GM21717 (cell line): ENCODE measurements at regions not wholly inside any gene's neighbourhood (a gene's known extent, or its start where the extent isn't known, plus 50 kb on each side); places are given as distances from the start of the nearest gene placed in this dataset.

Experiments
- ATAC-seq: cut with Tn5 transposase; IDR thresholded peaks from one replicate; pipeline ENCODE4 v1.9.1; 2021; ENCODE audit warnings: mild to moderate bottlenecking, moderate library complexity; ENCODE audit not compliant: unreplicated experiment

- ATAC-seq = no peak
Observed at GRCh38 chr4:34790131-34790530, 1454.2 kb downstream of the ARAP2 start.

GRCh38 chr4:34791209-34791608, 1453.1 kb downstream of the ARAP2 start:
- ATAC-seq = no peak

GRCh38 chr4:34800953-34801352, 1443.4 kb downstream of the ARAP2 start:
- ATAC-seq = no peak

- no peak for ATAC-seq
Observed at GRCh38 chr4:34814266-34814665, 1430.0 kb downstream of the ARAP2 start.

- ATAC-seq = no peak
Observed at GRCh38 chr4:34824515-34824914, 1419.8 kb downstream of the ARAP2 start.

GRCh38 chr4:34826660-34827059, 1417.7 kb downstream of the ARAP2 start:
- ATAC-seq = no peak

- no peak for ATAC-seq
Observed at GRCh38 chr4:34845926-34846325, 1398.4 kb downstream of the ARAP2 start.

- ATAC-seq = no peak
Observed at GRCh38 chr4:34850421-34850820, 1393.9 kb downstream of the ARAP2 start.

- ATAC-seq = no peak
Observed at GRCh38 chr4:34850968-34851367, 1393.3 kb downstream of the ARAP2 start.

GRCh38 chr4:34851411-34851810, 1392.9 kb downstream of the ARAP2 start:
- no peak for ATAC-seq

GRCh38 chr4:34854451-34854850, 1389.9 kb downstream of the ARAP2 start:
- ATAC-seq = no peak

GRCh38 chr4:34861666-34862065, 1382.6 kb downstream of the ARAP2 start:
- ATAC-seq = no peak

- ATAC-seq = no peak
Observed at GRCh38 chr4:34878961-34879360, 1365.4 kb downstream of the ARAP2 start.

GRCh38 chr4:34880246-34880645, 1364.1 kb downstream of the ARAP2 start:
- ATAC-seq = no peak

GRCh38 chr4:34891892-34892291, 1352.4 kb downstream of the ARAP2 start:
- no peak for ATAC-seq

- no peak for ATAC-seq
Observed at GRCh38 chr4:34893382-34893781, 1350.9 kb downstream of the ARAP2 start.

GRCh38 chr4:34920032-34920431, 1324.3 kb downstream of the ARAP2 start:
- ATAC-seq = no peak

GRCh38 chr4:34921391-34921790, 1322.9 kb downstream of the ARAP2 start:
- ATAC-seq = no peak

- ATAC-seq = no peak
Observed at GRCh38 chr4:34922325-34922724, 1322.0 kb downstream of the ARAP2 start.

- ATAC-seq = no peak
Observed at GRCh38 chr4:34932591-34932990, 1311.7 kb downstream of the ARAP2 start.

- ATAC-seq = no peak
Observed at GRCh38 chr4:34935739-34936138, 1308.6 kb downstream of the ARAP2 start.

- no peak for ATAC-seq
Observed at GRCh38 chr4:34939073-34939472, 1305.2 kb downstream of the ARAP2 start.

- no peak for ATAC-seq
Observed at GRCh38 chr4:34943741-34944386, 1300.5 kb downstream of the ARAP2 start.
